K562 (cell line): ENCODE measurements at regions not wholly inside any gene's neighbourhood (a gene's known extent, or its start where the extent isn't known, plus 50 kb on each side); places are given as distances from the start of the nearest gene placed in this dataset.

ENCODE experiments used
- ATAC-seq: fragments of 200-7000 bp; cut with Tn5 transposase; 3 replicates; pipeline ENCODE4 v1.9.1; 2020; ENCODE audit warnings: moderate library complexity
- BruUV-seq: library from RNA; stranded (reverse); fragments of 400-500 nt; replicated peaks from 2 replicates; lab custom pipeline; 2021; lab: Mats Ljungman, UMichigan
- CTCF ChIA-PET: fragments of 300-600 bp; formaldehyde crosslinking; extraction: SDS; loops from one replicate; lab custom pipeline; 2021; ENCODE audit warnings: low intra/inter-chr PET ratio; lab: Yijun Ruan, JAX
- POLR2A ChIA-PET: fragments of 300-600, 350-650 bp; sonication (Branson Sonifier 250); formaldehyde crosslinking; extraction: SDS; loops from one replicate; lab custom pipeline; 2021; ENCODE audit warnings: antibody characterized with exemption, inconsistent platforms; lab: Yijun Ruan, JAX
- DNase-seq, 4 experiments: peaks; one replicate each; pipeline versions ENCODE4 v3.0.0 to v3.0.0-alpha.2; 2011 to 2018; ENCODE audit warnings: low spot score in 3 of 4, mixed read lengths in 3 of 4; ENCODE audit errors: extremely low read depth in 1 of 4
- FAIRE-seq: peaks from 2 replicates; lab custom pipeline; 2011; peaks lifted over from hg19 to GRCh38; lab: Jason Lieb, UNC
- H2AFZ ChIP-seq: 2 replicates; pipeline ENCODE4 v1.6.0; 2011; ENCODE audit warnings: low read depth, low read length, control low read depth, inconsistent platforms
- H3K27ac ChIP-seq: fragments of 200-600 bp; 3 replicates; pipeline ENCODE4 v1.8.0; 2011; ENCODE audit warnings: low read depth, mild to moderate bottlenecking, control low read depth, inconsistent platforms, low read length, moderate library complexity, mixed read lengths; ENCODE audit errors: extremely low read depth
- H3K27me3 ChIP-seq, 2 experiments: fragments of 300-600 bp in 1 of 2; 2 replicates in 1 of 2; 3 replicates in 1 of 2; pipeline versions ENCODE4 v1.6.0 to v1.8.0; 2011; ENCODE audit warnings: inconsistent platforms in 2 of 2, low read length in 2 of 2, mild to moderate bottlenecking in 1 of 2, mixed read lengths in 1 of 2, moderate library complexity in 1 of 2; ENCODE audit not compliant: control insufficient read depth in 2 of 2, insufficient read depth in 2 of 2
- H3K36me3 ChIP-seq: fragments of 300-600 bp; 3 replicates; pipeline ENCODE4 v1.8.0; 2011; ENCODE audit warnings: mild to moderate bottlenecking, low read length, inconsistent platforms; ENCODE audit not compliant: control insufficient read depth, insufficient read depth
- H3K4me1 ChIP-seq, 2 experiments: fragments of 200-600 bp in 1 of 2; replicated peaks in 1 of 2; 2 replicates in 1 of 2; 3 replicates in 1 of 2; pipeline versions ENCODE4 v1.5.1 to v1.8.0; 2011; ENCODE audit warnings: inconsistent platforms in 2 of 2, low read length in 2 of 2, mild to moderate bottlenecking in 1 of 2, mixed read lengths in 1 of 2, moderate library complexity in 1 of 2; ENCODE audit not compliant: control insufficient read depth in 2 of 2, insufficient read depth in 2 of 2
- H3K4me2 ChIP-seq: 2 replicates; pipeline ENCODE4 v1.6.1; 2011; ENCODE audit warnings: low read length, control low read depth, inconsistent platforms, mixed read lengths; ENCODE audit not compliant: insufficient read depth
- H3K4me3 ChIP-seq: fragments of 200-600 bp; sonication (generic), shearing (Covaris generic); 2 replicates; pipeline ENCODE4 v1.5.1; 2016; ENCODE audit warnings: control low read depth, inconsistent platforms
- H3K79me2 ChIP-seq: fragments of 200-600 bp; 3 replicates; pipeline ENCODE4 v1.8.0; 2011; ENCODE audit warnings: low read length, inconsistent platforms; ENCODE audit not compliant: control insufficient read depth, insufficient read depth
- H3K9ac ChIP-seq, 2 experiments: 2 replicates each; pipeline versions ENCODE4 v1.6.0 to v1.6.1; 2011; ENCODE audit warnings: low read depth in 2 of 2, low read length in 2 of 2, control low read depth in 1 of 2, inconsistent platforms in 1 of 2, mild to moderate bottlenecking in 1 of 2, mixed read lengths in 1 of 2; ENCODE audit not compliant: insufficient read depth in 1 of 2
- H3K9me1 ChIP-seq: one replicate; pipeline ENCODE4 v1.6.0; 2011; ENCODE audit warnings: inconsistent platforms, mild to moderate bottlenecking, low read length, moderate library complexity; ENCODE audit not compliant: control insufficient read depth, insufficient read depth
- H3K9me3 ChIP-seq: replicated peaks from 2 replicates; pipeline ENCODE4 v1.5.1; 2011; ENCODE audit warnings: low read depth, low read length, inconsistent platforms; ENCODE audit not compliant: control insufficient read depth, insufficient read depth
- H4K20me1 ChIP-seq: replicated peaks from 2 replicates; pipeline ENCODE4 v1.6.1; 2011; ENCODE audit warnings: low read length, inconsistent platforms, mixed read lengths; ENCODE audit not compliant: control insufficient read depth, insufficient read depth
- ARID4B ChIP-seq: sonication (generic); formaldehyde crosslinking; IDR thresholded peaks from 2 replicates; pipeline ENCODE4 v1.8.0; 2022; ENCODE audit warnings: mild to moderate bottlenecking, missing genetic modification reagents
- CAMTA2 ChIP-seq: fragments of 250-450 bp; sonication (Bioruptor Pico); conservative IDR thresholded peaks from 2 replicates; pipeline ENCODE4 v1.5.1; 2022
- CTCFL ChIP-seq: IDR thresholded peaks from 2 replicates; pipeline ENCODE4 v1.6.1; 2011; ENCODE audit warnings: borderline replicate concordance, low read depth, mild to moderate bottlenecking, moderate library complexity, low read length; ENCODE audit not compliant: insufficient read depth, poor library complexity, severe bottlenecking
- ELF4 ChIP-seq: fragments of 450-650 bp; formaldehyde crosslinking; IDR thresholded peaks from 2 replicates; pipeline ENCODE4 v1.4.0; 2022; ENCODE audit warnings: missing genetic modification characterization
- LCOR ChIP-seq: sonication (generic); formaldehyde crosslinking; IDR thresholded peaks from 2 replicates; pipeline ENCODE4 v1.8.0; 2022; ENCODE audit warnings: mild to moderate bottlenecking, missing genetic modification reagents
- MEF2D ChIP-seq: conservative IDR thresholded peaks from 2 replicates; pipeline ENCODE4 v1.6.1; 2016; ENCODE audit warnings: low read depth, missing genetic modification characterization, missing compliant biosample characterization
- OTX1 ChIP-seq: fragments of 450-650 bp; formaldehyde crosslinking; IDR thresholded peaks from 2 replicates; pipeline ENCODE4 v1.4.0; 2022; ENCODE audit warnings: mild to moderate bottlenecking
- RB1 ChIP-seq: fragments of 450-650 bp; IDR thresholded peaks from 2 replicates; pipeline ENCODE4 v1.6.1; 2017; ENCODE audit warnings: low read depth, mild to moderate bottlenecking
- SMARCA4 ChIP-seq: fragments of 450-650 bp; IDR thresholded peaks from 2 replicates; pipeline ENCODE4 v1.6.1; 2016
- SMARCC2 ChIP-seq: fragments of 450-650 bp; IDR thresholded peaks from 2 replicates; pipeline ENCODE4 v1.6.1; 2017; ENCODE audit warnings: antibody characterized with exemption, moderate library complexity, mild to moderate bottlenecking, low read depth
- SNIP1 ChIP-seq: fragments of 450-650 bp; IDR thresholded peaks from 2 replicates; pipeline ENCODE4 v1.7.1; 2017; ENCODE audit warnings: low read depth, mild to moderate bottlenecking
- TRIM28 ChIP-seq: fragments of 450-650 bp; IDR thresholded peaks from 2 replicates; pipeline ENCODE4 v1.6.1; 2017
- ZKSCAN3 ChIP-seq: fragments of 250-450 bp; sonication (Bioruptor Pico); IDR thresholded peaks from 2 replicates; pipeline ENCODE4 v1.4.0; 2020
- ZNF224 ChIP-seq: sonication (generic); formaldehyde crosslinking; IDR thresholded peaks from 2 replicates; pipeline ENCODE4 v1.8.0; 2022; ENCODE audit warnings: mild to moderate bottlenecking, missing genetic modification reagents
- ZNF253 ChIP-seq: fragments of 250-450 bp; sonication (Bioruptor Pico); conservative IDR thresholded peaks from 2 replicates; pipeline ENCODE4 v1.6.1; 2021; ENCODE audit warnings: mild to moderate bottlenecking
- ZNF274 ChIP-seq: IDR thresholded peaks from 2 replicates; pipeline ENCODE4 v1.6.1; 2011; ENCODE audit warnings: low read depth, mild to moderate bottlenecking, low read length, moderate library complexity, borderline replicate concordance
- ZNF449 ChIP-seq: fragments of 250-450 bp; sonication (Bioruptor Pico); IDR thresholded peaks from 2 replicates; pipeline ENCODE4 v1.8.0; 2022; ENCODE audit warnings: moderate library complexity, mild to moderate bottlenecking, inconsistent platforms
- WGBS: fragments of 100-300 bp; shearing (Covaris generic); methylation state at CpG from one replicate; pipeline ENCODE4 v1.1.6; 2016; ENCODE audit warnings: low coverage, mixed read lengths; ENCODE audit not compliant: insufficient coverage; ENCODE audit errors: missing lambda C conversion rate; 5-methylcytosine and 5-hydroxymethylcytosine counted together
- in situ Hi-C: fragments of 300-500 bp; cut with MboI; formaldehyde crosslinking; loops from 4 replicates; pipeline ENCODE4 v1.15.0; 2018; ENCODE audit warnings: inconsistent platforms, mixed read lengths
- intact Hi-C: fragments of 100-400 bp; cut with micrococcal nuclease; formaldehyde crosslinking; loops from 2 replicates; pipeline ENCODE4 v1.14.2; 2022

GRCh38 chr1:90778486-90778885 is 61.4 kb upstream of the BARHL2 start (continued):
- TF ChIP-seq SMARCA4 (no peak), SNIP1 (no peak), ZNF449 (CRISPR knock-in tag) (no peak), ZKSCAN3 (no peak), CAMTA2 (no peak), MEF2D (tag) (no peak), SMARCC2 (no peak), ZNF253 (CRISPR knock-in tag) (no peak), LCOR (CRISPR knock-in tag) (no peak)

- Histone ChIP-seq H4K20me1 (no peaks in the 10 kb centered on the region), H3K9me1 (no peaks in the 10 kb centered on the region), H3K27me3 (no peaks in the 10 kb centered on the region), H3K27ac (no peak overlapping the region), H3K79me2 (no peaks in the 10 kb centered on the region), H3K9ac (no peak overlapping the region), H3K4me1 (no peaks in the 10 kb centered on the region), H3K9me3 (no peaks in the 10 kb centered on the region), H3K4me3 (no peak overlapping the region), H3K4me2 (no peak overlapping the region), H3K36me3 (no peaks in the 10 kb centered on the region), H2AFZ (no peak overlapping the region)
- ChIA-PET CTCF (no interaction called here), POLR2A (interaction anchor here (0.9 to 1.0 kb wide), 2 partner anchors 10 to 59 kb away, joined by 3 to 4 read pairs; no protein-coding TSS in a partner anchor)
- BruUV-seq: no TSS peak
- FAIRE-seq: no peak
- in situ Hi-C loops: no loop called here
- WGBS: 31% methylated on average over 3 of the region's 3 CpGs
- DNase-seq: no peak
- ATAC-seq: no peak
- intact Hi-C loops: no loop called here
- TF ChIP-seq ELF4 (CRISPR knock-in tag) (no peak), OTX1 (no peak), CTCFL (no peak), ZNF224 (CRISPR knock-in tag) (no peak), ARID4B (CRISPR knock-in tag) (no peak), TRIM28 (no peak), RB1 (no peak), ZNF274 (no peak)
Measured at GRCh38 chr1:90773812-90774211, 56.7 kb upstream of the BARHL2 start.
